GM12878 (cell line): ENCODE measurements at regions not wholly inside any gene's neighbourhood (a gene's known extent, or its start where the extent isn't known, plus 50 kb on each side); places are given as distances from the start of the nearest gene placed in this dataset.

Source experiments
- ATAC-seq: fragments of 200-7000 bp; cut with Tn5 transposase; 3 replicates; pipeline ENCODE4 v1.9.1; 2020; ENCODE audit warnings: mild to moderate bottlenecking, moderate library complexity
- BruUV-seq: library from RNA; stranded (reverse); fragments of 400-500 nt; replicated peaks from 2 replicates; lab custom pipeline; 2021; lab: Mats Ljungman, UMichigan
- CTCF ChIA-PET: fragments of 300-600 bp; sonication (Branson Sonifier 250); formaldehyde crosslinking; extraction: SDS; loops from one replicate; lab custom pipeline; 2021; ENCODE audit warnings: inconsistent platforms; lab: Yijun Ruan, JAX
- POLR2A ChIA-PET: fragments of 350-600 bp; formaldehyde crosslinking; extraction: SDS; loops from one replicate; lab custom pipeline; 2021; ENCODE audit warnings: inconsistent platforms; lab: Charles Lee
- RAD21 ChIA-PET: fragments of 300-600 bp; sonication (Branson Sonifier 250); formaldehyde crosslinking; loops from one replicate; lab custom pipeline; 2023; ENCODE audit warnings: antibody characterized with exemption; ENCODE audit not compliant: unreplicated experiment; lab: Charles Lee
- SMC1A ChIA-PET: fragments of 300-600 bp; sonication (Branson Sonifier 250); formaldehyde crosslinking; loops from one replicate; lab custom pipeline; 2023; ENCODE audit not compliant: unreplicated experiment, uncharacterized antibody; lab: Charles Lee
- DNase-seq: peaks from one replicate; pipeline ENCODE4 v3.0.0-alpha.2; 2011; ENCODE audit warnings: low read depth, low spot score
- FAIRE-seq: peaks from 3 replicates; lab custom pipeline; 2011; peaks lifted over from hg19 to GRCh38; lab: Jason Lieb, UNC
- H2AFZ ChIP-seq: 2 replicates; pipeline ENCODE4 v1.6.0; 2011; ENCODE audit warnings: low read depth, low read length, control low read depth; ENCODE audit not compliant: control insufficient read depth
- H3K27ac ChIP-seq: 2 replicates; pipeline ENCODE4 v1.5.1; 2011; ENCODE audit warnings: control low read depth; ENCODE audit not compliant: control insufficient read depth, insufficient read depth
- H3K27me3 ChIP-seq, 2 experiments: replicated peaks in 1 of 2; 2 replicates each; pipeline versions ENCODE4 v1.6.0 to v1.6.1; 2011; ENCODE audit warnings: low read length in 1 of 2; ENCODE audit not compliant: control insufficient read depth in 2 of 2, insufficient read depth in 2 of 2
- H3K36me3 ChIP-seq, 2 experiments: 2 replicates each; pipeline ENCODE4 v1.5.1; 2011; ENCODE audit warnings: low read length in 1 of 2; ENCODE audit not compliant: control insufficient read depth in 2 of 2, insufficient read depth in 2 of 2
- H3K4me1 ChIP-seq: 2 replicates; pipeline ENCODE4 v1.6.1; 2011; ENCODE audit warnings: mild to moderate bottlenecking, low read length, moderate library complexity, mixed read lengths; ENCODE audit not compliant: control insufficient read depth, insufficient read depth
- H3K4me2 ChIP-seq: 2 replicates; pipeline ENCODE4 v1.6.0; 2011; ENCODE audit warnings: control low read depth; ENCODE audit not compliant: control insufficient read depth, insufficient read depth
- H3K4me3 ChIP-seq: fragments of 200-600 bp; sonication (generic); 2 replicates; pipeline ENCODE4 v1.5.1; 2016
- H3K79me2 ChIP-seq: 2 replicates; pipeline ENCODE4 v1.6.0; 2011; ENCODE audit warnings: low read length; ENCODE audit not compliant: control insufficient read depth, insufficient read depth
- H3K9ac ChIP-seq: 2 replicates; pipeline ENCODE4 v1.8.0; 2011; ENCODE audit warnings: low read length, control low read depth, mixed read lengths; ENCODE audit not compliant: control insufficient read depth, insufficient read depth
- H3K9me3 ChIP-seq: replicated peaks from 3 replicates; pipeline ENCODE4 v1.5.1; 2011; ENCODE audit warnings: mild to moderate bottlenecking, low read length; ENCODE audit not compliant: control insufficient read depth, insufficient read depth
- H4K20me1 ChIP-seq: 2 replicates; pipeline ENCODE4 v1.6.0; 2011; ENCODE audit not compliant: control insufficient read depth, insufficient read depth
- BCL11A ChIP-seq: IDR thresholded peaks from 2 replicates; pipeline ENCODE4 v1.6.1; 2011; ENCODE audit warnings: low read depth, low read length
- BRCA1 ChIP-seq: IDR thresholded peaks from 2 replicates; pipeline ENCODE4 v1.6.1; 2011; ENCODE audit warnings: low read depth, low read length, improper control_type of control experiment
- CBFB ChIP-seq: IDR thresholded peaks from 2 replicates; pipeline ENCODE4 v1.6.1; 2016; ENCODE audit warnings: antibody characterized with exemption, low read depth
- E4F1 ChIP-seq: fragments of 450-650 bp; IDR thresholded peaks from 2 replicates; pipeline ENCODE4 v1.6.1; 2018; ENCODE audit warnings: borderline replicate concordance, mild to moderate bottlenecking; ENCODE audit not compliant: partially characterized antibody
- IRF3 ChIP-seq: fragments of 450-650 bp; IDR thresholded peaks from 2 replicates; pipeline ENCODE4 v1.6.1; 2014; ENCODE audit warnings: mild to moderate bottlenecking
- NR2F1 ChIP-seq: fragments of 450-650 bp; conservative IDR thresholded peaks from 2 replicates; pipeline ENCODE4 v1.6.1; 2017; ENCODE audit warnings: mild to moderate bottlenecking
- POLR2AphosphoS2 ChIP-seq: IDR thresholded peaks from 2 replicates; pipeline ENCODE4 v1.6.1; 2011; ENCODE audit warnings: low read depth, mild to moderate bottlenecking, low read length, improper control_type of control experiment, moderate library complexity
- REST ChIP-seq: IDR thresholded peaks from 2 replicates; pipeline ENCODE4 v1.6.1; 2012; ENCODE audit warnings: mild to moderate bottlenecking, low read depth, low read length
- TCF3 ChIP-seq: IDR thresholded peaks from 2 replicates; pipeline ENCODE4 v1.6.1; 2012; ENCODE audit warnings: low read depth, mild to moderate bottlenecking, low read length, borderline replicate concordance; ENCODE audit not compliant: insufficient read depth
- USF2 ChIP-seq: IDR thresholded peaks from 2 replicates; pipeline ENCODE4 v1.6.1; 2011; ENCODE audit warnings: low read depth, low read length, improper control_type of control experiment, borderline replicate concordance
- ZNF592 ChIP-seq: fragments of 450-650 bp; IDR thresholded peaks from 2 replicates; pipeline ENCODE4 v1.6.1; 2017; ENCODE audit warnings: mild to moderate bottlenecking, moderate library complexity
- WGBS: methylation state at CpG from one replicate; pipeline ENCODE4 v1.1.6; 2016; ENCODE audit warnings: low lambda C conversion rate; ENCODE audit not compliant: insufficient replicate concordance, insufficient coverage; ENCODE audit errors: missing lambda C conversion rate; 5-methylcytosine and 5-hydroxymethylcytosine counted together
- in situ Hi-C: fragments of 300-500 bp; cut with MboI; formaldehyde crosslinking; loops from 9 replicates; pipeline ENCODE4 v1.14.3; 2018; ENCODE audit warnings: mixed read lengths
- intact Hi-C: fragments of 100-400 bp; cut with micrococcal nuclease; formaldehyde crosslinking; loops from one replicate; pipeline ENCODE4 v1.14.2; 2022; ENCODE audit not compliant: unreplicated experiment

- FAIRE-seq: no peak
- H3K4me2 ChIP-seq: no peak overlapping the region
- SMC1A ChIA-PET: no interaction called here
- TF ChIP-seq POLR2AphosphoS2: no peak
- no peak for TF ChIP-seq BCL11A
- no peak for TF ChIP-seq CBFB
- no peak for TF ChIP-seq TCF3
- no peak for TF ChIP-seq BRCA1
- TF ChIP-seq REST: no peak
- TF ChIP-seq E4F1: no peak
- TF ChIP-seq IRF3: no peak
- no peak for TF ChIP-seq NR2F1
- TF ChIP-seq USF2: no peak
- no peak for TF ChIP-seq ZNF592
These were observed 928.9 kb downstream of the TBC1D22A start for GRCh38 chr22:47691152-47691895.

More at GRCh38 chr22:47691152-47691895, 928.9 kb downstream of the TBC1D22A start:
- POLR2A ChIA-PET: no interaction called here
- RAD21 ChIA-PET: no interaction called here
- H3K9ac ChIP-seq: no peak overlapping the region
- DNase-seq (no peak), ATAC-seq (no peak)
- no peak overlapping the region for H2AFZ ChIP-seq
- no peaks in the 10 kb centered on the region for H4K20me1 ChIP-seq
- no peak overlapping the region for H3K27ac ChIP-seq
- no peaks in the 10 kb centered on the region for H3K4me1 ChIP-seq
- no peaks in the 10 kb centered on the region; the same call in 2 of the 3 replicates for H3K9me3 ChIP-seq
- intact Hi-C loops: no loop called here
- WGBS: 61% methylated on average over 10 of the region's 10 CpGs
- no TSS peak for BruUV-seq
- H3K36me3 ChIP-seq: no peaks in the 10 kb centered on the region
- in situ Hi-C loops: no loop called here
- CTCF ChIA-PET: no interaction called here
- H3K4me3 ChIP-seq: no peak overlapping the region
- H3K27me3 ChIP-seq: no peaks in the 10 kb centered on the region
- no peaks in the 10 kb centered on the region for H3K79me2 ChIP-seq
